Mesendoderm (in vitro differentiated cells): ENCODE measurements at regions not wholly inside any gene's neighbourhood (a gene's known extent, or its start where the extent isn't known, plus 50 kb on each side); places are given as distances from the start of the nearest gene placed in this dataset.
"Not testable (repeated sequence)": the region's sequence is repeated elsewhere in the genome, so short reads cannot be mapped to it uniquely, and the experiment has no call there.

Experiments used
- DNase-seq: peaks from one replicate; pipeline ENCODE4 v3.0.0; 2013
- H2AK5ac ChIP-seq: 2 replicates; pipeline ENCODE4 v1.6.1; 2013; ENCODE audit warnings: low read length, inconsistent platforms
- H2BK120ac ChIP-seq: 2 replicates; pipeline ENCODE4 v1.6.1; 2013; ENCODE audit warnings: low read depth, mild to moderate bottlenecking, low read length, moderate library complexity, mixed read lengths
- H2BK15ac ChIP-seq: replicated peaks from 2 replicates; pipeline ENCODE4 v1.6.1; 2013; ENCODE audit warnings: low read depth, mild to moderate bottlenecking, moderate library complexity
- H2BK5ac ChIP-seq: 2 replicates; pipeline ENCODE4 v1.6.1; 2013; ENCODE audit warnings: low read length, inconsistent platforms
- H3K18ac ChIP-seq: 2 replicates; pipeline ENCODE4 v1.6.1; 2013; ENCODE audit warnings: mild to moderate bottlenecking, low read length, mixed read lengths
- H3K23ac ChIP-seq: one replicate; pipeline ENCODE4 v1.6.1; 2013; ENCODE audit warnings: low read length
- H3K27ac ChIP-seq: 2 replicates; pipeline ENCODE4 v1.5.1; 2013; ENCODE audit warnings: low read depth, mild to moderate bottlenecking, inconsistent platforms, low read length, moderate library complexity
- H3K27me3 ChIP-seq: 2 replicates; pipeline ENCODE4 v1.6.1; 2013; ENCODE audit warnings: low read length, control low read depth, mild to moderate bottlenecking, inconsistent platforms; ENCODE audit not compliant: insufficient read depth, poor library complexity
- H3K36me3 ChIP-seq: 2 replicates; pipeline ENCODE4 v1.6.1; 2013; ENCODE audit warnings: low read length, inconsistent platforms; ENCODE audit not compliant: control insufficient read depth, insufficient read depth
- H3K4ac ChIP-seq: one replicate; pipeline ENCODE4 v1.6.1; 2013; ENCODE audit warnings: low read depth, mild to moderate bottlenecking, low read length, moderate library complexity
- H3K4me1 ChIP-seq: 2 replicates; pipeline ENCODE4 v1.6.1; 2013; ENCODE audit warnings: low read depth, low read length, inconsistent platforms; ENCODE audit not compliant: control insufficient read depth
- H3K4me2 ChIP-seq: 2 replicates; pipeline ENCODE4 v1.6.1; 2013; ENCODE audit warnings: low read length
- H3K4me3 ChIP-seq: 2 replicates; pipeline ENCODE4 v1.5.1; 2013; ENCODE audit warnings: mild to moderate bottlenecking, low read length
- H3K56ac ChIP-seq: one replicate; pipeline ENCODE4 v1.6.1; 2013; ENCODE audit warnings: low read length
- H3K79me1 ChIP-seq: 2 replicates; pipeline ENCODE4 v1.6.1; 2013; ENCODE audit warnings: low read length, inconsistent platforms
- H3K79me2 ChIP-seq: 2 replicates; pipeline ENCODE4 v1.6.1; 2013; ENCODE audit warnings: mild to moderate bottlenecking, low read length; ENCODE audit not compliant: control insufficient read depth, insufficient read depth
- H3K9ac ChIP-seq: 2 replicates; pipeline ENCODE4 v1.6.1; 2013; ENCODE audit warnings: low read length, inconsistent platforms
- H4K5ac ChIP-seq: one replicate; pipeline ENCODE4 v1.6.1; 2013; ENCODE audit warnings: low read length
- H4K8ac ChIP-seq: one replicate; pipeline ENCODE4 v1.6.1; 2013; ENCODE audit warnings: low read depth, mild to moderate bottlenecking, control low read depth, low read length, moderate library complexity
- WGBS: extraction: QIAGEN DNeasy Blood & Tissue Kit; methylation state at CpG from one replicate; pipeline ENCODE4 v1.1.7; 2013; ENCODE audit warnings: low lambda C conversion rate, missing lambda C conversion rate; ENCODE audit not compliant: insufficient coverage; ENCODE audit errors: extremely low coverage; 5-methylcytosine and 5-hydroxymethylcytosine counted together

DNA sequence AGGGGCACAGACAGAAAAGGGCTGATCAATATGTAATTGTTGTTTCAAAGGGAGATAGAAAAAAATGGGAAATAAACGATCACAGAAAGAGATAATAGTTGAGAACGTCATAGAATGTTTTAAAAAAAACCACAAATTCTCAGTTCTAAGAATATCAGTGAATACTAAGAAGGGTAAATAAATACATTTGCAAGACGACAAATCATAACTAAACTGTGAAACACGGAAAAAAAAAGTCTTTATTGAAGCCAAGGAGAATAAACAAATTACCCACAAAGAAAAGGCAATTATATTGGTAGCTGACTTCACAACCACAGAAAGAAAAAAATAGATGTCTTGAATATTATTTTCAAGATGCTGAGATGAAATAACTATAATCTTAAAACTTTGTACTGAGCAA lies 305.2 kb upstream of the STEAP1 start:
- no peak for DNase-seq
- Histone ChIP-seq H3K27ac (no peak overlapping the region), H3K4me1 (no peaks in the 10 kb centered on the region), H2AK5ac (no peak overlapping the region), H3K36me3 (no peaks in the 10 kb centered on the region), H2BK5ac (no peak overlapping the region), H2BK120ac (no peak overlapping the region), H3K18ac (no peak overlapping the region), H4K8ac (no peak overlapping the region), H4K5ac (no peak overlapping the region), H3K4ac (no peak overlapping the region), H3K23ac (no peak overlapping the region), H3K56ac (no peak overlapping the region), H2BK15ac (no peak overlapping the region), H3K9ac (no peak overlapping the region), H3K27me3 (no peaks in the 10 kb centered on the region), H3K4me3 (no peak overlapping the region), H3K79me2 (no peaks in the 10 kb centered on the region), H3K79me1 (no peaks in the 10 kb centered on the region), H3K4me2 (no peak overlapping the region)
- WGBS, result no CpG with 5 or more reads among the region's 4 CpGs

DNA sequence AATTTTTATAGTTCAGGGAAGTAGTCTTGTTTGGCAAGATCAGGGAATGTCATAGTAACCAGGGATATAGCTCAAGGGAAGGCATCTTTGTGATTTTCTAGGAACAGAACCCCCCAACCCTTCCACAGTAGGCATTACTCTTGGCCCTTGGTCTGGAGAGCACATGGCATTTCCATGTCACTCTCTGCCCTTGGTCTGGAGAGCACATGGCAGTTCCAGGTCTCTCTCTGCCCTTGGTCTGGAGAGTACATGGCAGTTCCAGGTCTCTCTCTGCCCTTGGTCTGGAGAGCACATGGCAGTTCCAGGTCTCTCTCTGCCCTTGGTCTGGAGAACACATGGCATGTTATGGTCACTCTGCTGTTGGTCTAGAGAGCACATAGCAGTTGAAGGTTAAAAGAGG lies 297.2 kb upstream of the STEAP1 start:
- not testable (repeated sequence) for DNase-seq, H3K18ac ChIP-seq, H3K79me2 ChIP-seq, H3K9ac ChIP-seq, H2BK120ac ChIP-seq, H3K27me3 ChIP-seq, H2BK5ac ChIP-seq, H4K8ac ChIP-seq, H3K4me1 ChIP-seq, H3K56ac ChIP-seq, H2BK15ac ChIP-seq, H2AK5ac ChIP-seq, H4K5ac ChIP-seq, H3K27ac ChIP-seq, H3K79me1 ChIP-seq, H3K4me2 ChIP-seq, H3K4ac ChIP-seq, H3K23ac ChIP-seq, H3K4me3 ChIP-seq, H3K36me3 ChIP-seq

DNA sequence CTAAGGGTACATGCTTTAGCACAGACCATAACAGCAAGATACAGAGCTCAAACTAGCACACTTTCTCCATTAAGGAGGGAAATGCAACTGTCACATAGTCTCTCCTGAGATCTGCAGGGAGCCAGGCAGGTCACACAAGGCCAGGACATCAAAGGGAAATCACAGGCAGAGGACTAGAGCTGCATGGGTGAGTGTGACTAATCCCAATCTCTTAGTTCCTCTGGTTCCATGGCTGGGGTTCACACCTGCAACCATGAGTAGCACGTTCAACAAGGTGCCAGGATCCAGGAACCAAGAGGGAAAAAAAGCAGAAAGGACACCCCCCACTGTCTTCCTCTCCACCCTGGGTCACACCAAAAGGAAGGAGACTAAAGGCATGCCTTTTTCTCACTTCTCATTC lies 296.5 kb upstream of the STEAP1 start:
- Histone ChIP-seq H3K4ac (no peak overlapping the region), H3K56ac (no peak overlapping the region), H3K9ac (no peak overlapping the region), H3K27me3 (no peaks in the 10 kb centered on the region), H3K79me1 (no peaks in the 10 kb centered on the region), H2BK120ac (no peak overlapping the region), H3K36me3 (no peaks in the 10 kb centered on the region), H2BK15ac (no peak overlapping the region), H3K27ac (no peak overlapping the region), H4K8ac (no peak overlapping the region), H2AK5ac (no peak overlapping the region), H3K18ac (no peak overlapping the region), H3K23ac (no peak overlapping the region), H3K4me1 (no peaks in the 10 kb centered on the region), H3K79me2 (no peaks in the 10 kb centered on the region), H4K5ac (no peak overlapping the region), H3K4me3 (no peak overlapping the region), H3K4me2 (no peak overlapping the region), H2BK5ac (no peak overlapping the region)
- DNase-seq, result no peak
- no CpG with 5 or more reads among the region's 1 CpG for WGBS

DNA sequence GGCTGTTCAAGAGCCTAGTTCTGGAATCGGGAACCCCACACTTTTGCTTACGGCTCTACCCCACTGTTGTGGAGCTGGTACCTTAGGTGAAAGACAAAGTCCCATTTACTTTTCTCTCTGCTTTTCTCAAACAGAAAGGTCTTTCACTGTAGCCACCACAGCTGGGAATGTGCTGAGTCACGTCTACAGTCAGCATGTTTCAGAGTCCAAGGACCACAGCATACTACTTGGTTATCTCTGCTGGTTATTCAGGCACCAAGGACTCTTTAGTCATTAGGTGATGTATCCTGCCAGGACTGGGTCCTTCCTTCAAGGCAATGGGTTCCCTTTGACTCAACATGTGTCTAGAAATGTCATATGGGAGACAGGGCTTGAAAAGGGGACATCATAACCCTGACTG lies 266.8 kb upstream of the STEAP1 start:
- H3K4me1 ChIP-seq, result no peaks in the 10 kb centered on the region

DNA sequence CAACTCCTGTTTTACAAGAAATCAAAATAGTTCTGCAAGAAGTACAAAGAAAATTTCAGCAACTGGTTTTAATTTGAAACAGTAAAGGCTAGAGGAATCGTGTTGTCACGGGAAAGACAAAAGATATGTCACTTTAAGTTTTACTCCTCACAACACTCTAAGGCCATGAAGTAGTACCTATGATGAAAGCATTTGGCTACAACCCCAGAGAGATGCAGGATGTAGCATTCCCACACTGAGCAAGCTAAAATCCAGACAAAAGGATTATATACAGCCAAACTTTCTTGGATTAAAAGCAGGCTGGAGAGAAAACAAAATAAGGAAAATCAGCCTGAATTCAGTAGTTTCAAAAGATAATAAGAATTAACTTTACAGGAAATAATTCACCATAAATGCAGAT lies 245.5 kb upstream of the STEAP1 start:
- Histone ChIP-seq H2BK5ac (no peak overlapping the region), H3K4me2 (no peak overlapping the region), H3K56ac (no peak overlapping the region), H3K23ac (no peak overlapping the region), H3K36me3 (no peaks in the 10 kb centered on the region), H2AK5ac (no peak overlapping the region), H3K27ac (no peak overlapping the region), H3K79me1 (no peaks in the 10 kb centered on the region), H3K18ac (no peak overlapping the region), H3K4me1 (no peaks in the 10 kb centered on the region), H2BK120ac (no peak overlapping the region), H3K9ac (no peak overlapping the region), H3K4me3 (no peak overlapping the region), H3K79me2 (no peaks in the 10 kb centered on the region), H4K8ac (no peak overlapping the region), H4K5ac (no peak overlapping the region), H2BK15ac (no peak overlapping the region), H3K4ac (no peak overlapping the region), H3K27me3 (no peaks in the 10 kb centered on the region)
- DNase-seq, result no peak
- WGBS, result no CpG with 5 or more reads among the region's 2 CpGs

More for the DNA sequence above, 266.8 kb upstream of the STEAP1 start:
- Histone ChIP-seq H3K18ac (no peak overlapping the region), H3K23ac (no peak overlapping the region), H3K4me3 (no peak overlapping the region), H2BK5ac (no peak overlapping the region), H3K27me3 (no peaks in the 10 kb centered on the region), H3K56ac (no peak overlapping the region), H3K9ac (no peak overlapping the region), H4K8ac (no peak overlapping the region), H3K4ac (no peak overlapping the region), H3K79me2 (no peaks in the 10 kb centered on the region), H2BK120ac (no peak overlapping the region), H2BK15ac (no peak overlapping the region), H3K4me2 (no peak overlapping the region), H3K27ac (no peak overlapping the region), H2AK5ac (no peak overlapping the region), H3K79me1 (no peaks in the 10 kb centered on the region), H4K5ac (no peak overlapping the region), H3K36me3 (no peaks in the 10 kb centered on the region)
- DNase-seq, result peak; percentile 15
- no CpG with 5 or more reads among the region's 3 CpGs for WGBS

DNA sequence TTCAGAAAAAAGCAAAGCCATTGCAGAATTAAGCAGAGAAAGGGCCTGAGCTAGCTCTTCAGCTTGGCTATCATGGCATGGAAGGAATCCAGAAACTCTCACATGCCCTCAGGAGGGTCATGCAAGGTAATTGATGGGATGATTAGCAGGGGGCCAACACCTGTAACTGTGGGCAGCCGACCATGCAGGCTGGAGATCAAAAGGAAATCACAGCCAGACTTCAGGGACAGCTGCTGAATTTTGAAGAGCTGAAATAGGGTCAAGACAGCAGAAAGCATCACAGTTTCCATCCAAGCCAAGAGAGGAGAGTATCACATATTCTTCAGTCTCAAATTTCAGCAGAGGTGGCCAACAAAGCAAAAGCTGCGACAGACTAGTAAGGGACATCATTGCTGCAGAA lies 239.6 kb upstream of the STEAP1 start:
- no peak overlapping the region for H2AK5ac ChIP-seq
- H2BK15ac ChIP-seq, result no peak overlapping the region
- H4K5ac ChIP-seq, result no peak overlapping the region
- no peak overlapping the region for H3K4ac ChIP-seq
- peak; percentile 22 for DNase-seq
- no peak overlapping the region for H3K56ac ChIP-seq
- H3K79me1 ChIP-seq, result no peaks in the 10 kb centered on the region
- H2BK120ac ChIP-seq, result no peak overlapping the region
- no peak overlapping the region for H3K4me2 ChIP-seq
- H3K27me3 ChIP-seq, result no peaks in the 10 kb centered on the region
- no peak overlapping the region for H3K27ac ChIP-seq
- no peak overlapping the region for H2BK5ac ChIP-seq
- no peak overlapping the region for H3K23ac ChIP-seq
- no peaks in the 10 kb centered on the region for H3K79me2 ChIP-seq
- WGBS, result no CpG with 5 or more reads among the region's 2 CpGs
- no peak overlapping the region for H4K8ac ChIP-seq
- no peaks in the 10 kb centered on the region for H3K36me3 ChIP-seq
- no peak overlapping the region for H3K9ac ChIP-seq
- H3K4me1 ChIP-seq, result no peaks in the 10 kb centered on the region
- no peak overlapping the region for H3K18ac ChIP-seq
- no peak overlapping the region for H3K4me3 ChIP-seq
